IPS-NIHi7 (cell line): ENCODE measurements at regions not wholly inside any gene's neighbourhood (a gene's known extent, or its start where the extent isn't known, plus 50 kb on each side); places are given as distances from the start of the nearest gene placed in this dataset.
"Not testable (repeated sequence)": the region's sequence is repeated elsewhere in the genome, so short reads cannot be mapped to it uniquely, and the experiment has no call there.

Experiments
- DNase-seq: peaks from one replicate; pipeline ENCODE4 v3.0.0; 2012; ENCODE audit warnings: mixed read lengths; ENCODE audit errors: extremely low spot score

- no peak for DNase-seq
Measured at GRCh38 chr16:64730261-64730660, 391.6 kb downstream of the CDH11 start.

- DNase-seq, result no peak
Measured at GRCh38 chr16:64724339-64724738, 397.5 kb downstream of the CDH11 start.

DNA sequence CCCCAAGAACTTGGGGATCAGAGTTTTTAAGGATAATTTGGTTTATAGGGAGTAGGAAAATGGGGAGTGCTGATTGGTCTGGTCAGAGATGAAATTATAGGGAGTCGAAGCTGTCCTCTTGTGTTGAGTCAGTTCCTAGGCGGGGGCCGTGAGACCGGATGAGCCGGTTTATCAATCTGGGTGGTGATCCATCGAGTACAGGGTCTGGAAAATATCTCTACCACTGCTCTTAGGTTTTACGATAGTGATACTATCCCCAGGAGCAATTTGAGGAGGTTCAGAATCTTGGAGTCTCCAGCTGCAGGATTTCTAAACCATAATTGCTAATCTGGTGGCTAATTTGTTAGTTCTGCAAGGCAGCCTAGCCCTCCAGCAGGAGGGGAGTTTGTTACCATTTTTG lies 403.4 kb downstream of the CDH11 start:
- no peak for DNase-seq

DNA sequence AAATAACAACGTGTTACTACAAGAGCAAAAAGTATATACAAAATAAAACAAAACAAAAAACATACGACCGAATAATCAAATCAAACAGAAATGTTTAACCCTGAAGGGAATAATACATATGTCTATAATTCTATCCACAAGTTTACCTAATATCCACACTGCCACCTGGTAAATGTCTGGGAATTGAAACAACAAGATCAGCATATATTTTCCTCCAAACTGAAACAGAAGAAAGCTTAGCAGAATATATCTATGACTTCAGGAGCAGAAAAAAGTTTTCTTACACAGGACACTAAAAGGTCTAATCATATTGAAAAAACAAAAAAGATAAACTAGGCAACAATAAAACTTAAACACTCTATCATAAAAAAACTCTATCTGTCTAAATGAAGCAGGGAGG lies 404.0 kb downstream of the CDH11 start:
- DNase-seq, result no peak

DNA sequence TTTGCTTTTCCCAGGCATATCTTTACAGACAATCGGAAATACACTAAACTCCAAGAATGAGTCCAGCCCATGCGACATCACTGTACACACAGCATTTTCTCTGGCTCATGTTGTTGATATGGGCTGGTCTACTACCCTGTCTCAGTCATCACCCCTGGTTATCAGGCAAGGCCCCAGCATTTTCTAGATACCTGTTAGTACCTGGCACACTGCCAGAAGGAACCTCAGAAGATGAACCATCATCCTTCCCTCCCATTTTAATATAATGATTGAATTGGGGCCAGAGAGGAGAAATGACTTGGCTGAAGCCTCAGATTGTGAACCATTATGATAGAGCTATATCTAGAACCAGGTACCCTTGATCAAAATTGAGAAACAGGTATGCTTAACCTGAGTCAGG lies 406.2 kb downstream of the CDH11 start:
- DNase-seq, result no peak

GRCh38 chr16:64712026-64712425 lies 409.8 kb downstream of the CDH11 start:
- DNase-seq, result no peak

GRCh38 chr16:64711596-64711995 lies 410.3 kb downstream of the CDH11 start:
- DNase-seq, result no peak

GRCh38 chr16:64711026-64711425 lies 410.8 kb downstream of the CDH11 start:
- DNase-seq, result no peak

- no peak for DNase-seq
Measured at GRCh38 chr16:64705443-64705842, 416.4 kb downstream of the CDH11 start.

- DNase-seq, result no peak
Measured at GRCh38 chr16:64704386-64704785, 417.5 kb downstream of the CDH11 start.

DNA sequence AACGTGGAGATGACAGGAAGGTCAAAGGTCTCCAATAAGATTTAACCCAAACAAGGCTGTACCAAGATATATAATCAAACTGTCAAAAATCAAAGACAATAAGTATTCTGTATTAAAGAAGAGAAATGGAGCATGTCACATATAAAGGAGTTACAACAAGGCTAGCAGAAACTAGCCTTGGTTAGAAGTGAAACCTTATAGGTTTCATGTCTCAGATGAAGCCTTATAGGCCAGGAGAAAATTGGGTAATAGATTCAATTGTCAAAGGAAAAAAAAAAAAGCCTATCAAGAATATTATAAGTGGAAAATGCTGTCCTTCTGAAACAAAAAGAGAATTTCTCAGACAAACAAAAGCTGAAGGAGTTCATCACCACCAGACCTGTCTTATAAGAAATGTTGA lies 419.4 kb downstream of the CDH11 start:
- no peak for DNase-seq

DNA sequence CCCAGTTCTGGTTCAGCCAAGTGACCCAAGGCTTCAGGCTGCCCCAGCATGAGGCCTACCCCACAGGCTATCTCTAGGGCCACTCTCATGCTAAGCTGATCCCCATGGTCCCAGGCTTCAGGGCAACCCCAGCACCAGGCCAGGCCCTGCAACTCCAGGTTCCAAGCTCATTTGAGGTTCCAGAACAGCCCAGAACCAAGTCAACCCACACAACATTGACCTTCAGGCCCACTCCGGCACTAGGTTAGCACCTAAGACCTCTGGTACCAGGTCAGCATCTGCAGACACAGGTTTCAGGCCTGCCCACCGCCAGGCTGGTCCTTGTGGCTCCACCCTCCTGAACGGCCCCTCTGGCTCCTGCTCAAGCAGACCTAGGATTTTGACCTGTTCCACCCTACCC lies 421.2 kb downstream of the CDH11 start:
- DNase-seq, result no peak

GRCh38 chr16:64696866-64697265 lies 425.0 kb downstream of the CDH11 start:
- DNase-seq, result no peak

DNA sequence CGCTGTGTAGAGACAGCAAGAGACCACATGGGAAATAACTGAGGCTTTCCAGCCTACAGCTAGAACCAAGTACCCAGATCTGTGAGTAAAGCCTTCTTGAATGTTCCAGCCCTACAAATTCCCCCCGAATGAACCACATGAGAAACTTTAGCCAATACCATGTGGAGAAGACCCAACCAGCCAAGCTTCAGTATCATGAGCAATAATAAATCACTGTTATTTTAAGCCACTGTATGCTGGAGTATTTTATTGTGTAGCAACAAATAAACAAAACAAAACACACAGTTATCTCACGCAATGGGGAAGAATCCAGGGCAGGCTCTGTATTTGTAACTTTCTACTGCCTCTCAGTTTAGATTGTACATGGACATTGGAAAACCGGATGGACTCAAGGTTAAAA lies 426.2 kb downstream of the CDH11 start:
- no peak for DNase-seq

DNA sequence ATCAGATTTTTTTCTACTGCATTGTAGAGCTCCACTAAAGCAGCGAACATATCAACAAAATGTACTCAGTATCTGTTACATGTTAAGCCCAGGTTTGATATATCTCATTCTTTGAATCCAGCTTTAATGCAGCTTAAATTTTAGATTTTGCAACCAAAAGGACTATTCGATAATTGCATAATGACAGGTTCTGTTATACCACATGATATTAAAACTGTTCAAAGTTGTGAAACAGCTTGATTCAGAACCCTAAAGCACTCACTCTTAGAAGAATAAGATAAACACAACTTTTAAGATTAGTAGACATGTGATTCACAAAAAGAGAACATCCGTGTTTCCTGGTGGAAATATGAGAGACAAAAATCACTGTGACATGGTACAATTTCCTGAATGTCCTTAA lies 427.9 kb downstream of the CDH11 start:
- no peak for DNase-seq

GRCh38 chr16:64687786-64688185 lies 434.1 kb downstream of the CDH11 start:
- no peak for DNase-seq

GRCh38 chr16:64687123-64687522 lies 434.7 kb downstream of the CDH11 start:
- DNase-seq, result no peak

GRCh38 chr16:64679976-64680690 lies 441.7 kb downstream of the CDH11 start:
- DNase-seq, result no peak

GRCh38 chr16:64669573-64669972 lies 452.3 kb downstream of the CDH11 start:
- DNase-seq, result no peak

GRCh38 chr16:64667334-64667877 lies 454.5 kb downstream of the CDH11 start:
- no peak for DNase-seq

DNA sequence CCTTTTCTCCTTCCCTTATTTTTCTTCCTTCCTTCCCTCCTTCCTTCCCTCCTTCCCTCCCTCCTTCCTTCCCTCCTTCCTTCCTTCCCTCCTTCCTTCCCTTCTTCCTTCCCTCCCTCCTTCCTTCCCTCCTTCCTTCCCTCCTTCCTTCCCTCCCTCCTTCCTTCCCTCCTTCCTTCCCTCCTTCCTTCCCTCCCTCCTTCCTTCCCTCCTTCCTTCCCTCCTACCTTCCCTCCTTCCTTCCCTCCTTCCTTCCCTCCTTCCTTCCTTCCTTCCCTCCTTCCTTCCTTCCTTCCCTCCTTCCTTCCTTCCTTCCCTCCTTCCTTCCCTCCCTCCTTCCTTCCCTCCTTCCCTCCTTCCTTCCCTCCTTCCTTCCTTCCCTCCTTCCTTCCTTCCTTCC lies 459.6 kb downstream of the CDH11 start:
- not testable (repeated sequence) for DNase-seq

DNA sequence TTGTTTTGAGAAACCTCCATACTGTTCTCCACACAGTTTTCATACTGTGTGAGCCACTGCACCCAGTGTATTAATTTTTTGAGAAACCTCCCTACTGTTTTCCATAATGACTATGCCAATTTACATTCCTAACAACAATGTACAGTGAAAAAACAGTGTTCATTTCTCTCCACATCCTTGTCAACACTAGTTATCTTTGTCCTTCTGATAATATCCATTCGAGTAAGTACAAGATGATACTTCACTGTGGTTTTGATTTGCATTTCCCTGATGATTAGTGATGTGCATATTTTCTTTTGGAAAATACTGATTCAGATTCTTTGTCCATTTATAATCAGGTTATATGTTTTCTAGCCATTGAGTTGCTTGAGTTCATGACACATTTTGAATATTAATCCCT lies 462.0 kb downstream of the CDH11 start:
- DNase-seq, result no peak

GRCh38 chr16:64657316-64658011 lies 464.4 kb downstream of the CDH11 start:
- DNase-seq, result no peak
